GM23338 (cell line): ENCODE measurements at regions not wholly inside any gene's neighbourhood (a gene's known extent, or its start where the extent isn't known, plus 50 kb on each side); places are given as distances from the start of the nearest gene placed in this dataset.

Source experiments
- ATAC-seq: fragments of 200-7000 bp; cut with Tn5 transposase; 3 replicates; pipeline ENCODE4 v1.9.1; 2020
- DNase-seq: peaks from one replicate; pipeline ENCODE4 v3.0.0-alpha.2; 2015; ENCODE audit warnings: low spot score
- H2AFZ ChIP-seq: fragments of 200-600 bp; sonication (generic); 2 replicates; pipeline ENCODE4 v1.8.0; 2016; ENCODE audit warnings: antibody characterized with exemption, mild to moderate bottlenecking, moderate library complexity
- H3F3A ChIP-seq: fragments of 200-600 bp; sonication (generic); replicated peaks from 2 replicates; pipeline ENCODE4 v1.8.0; 2017; ENCODE audit warnings: antibody characterized with exemption, mixed run types, low read depth
- H3K27ac ChIP-seq: fragments of 200-600 bp; sonication (generic); 2 replicates; pipeline ENCODE4 v1.6.1; 2016; ENCODE audit warnings: low read depth
- H3K27me3 ChIP-seq: fragments of 200-600 bp; sonication (generic); 2 replicates; pipeline ENCODE4 v1.8.0; 2016; ENCODE audit warnings: mild to moderate bottlenecking, mixed run types, moderate library complexity; ENCODE audit not compliant: insufficient read depth
- H3K36me3 ChIP-seq: fragments of 200-600 bp; sonication (generic); 2 replicates; pipeline ENCODE4 v1.8.0; 2016; ENCODE audit warnings: mild to moderate bottlenecking; ENCODE audit not compliant: insufficient read depth
- H3K4me1 ChIP-seq: fragments of 200-600 bp; sonication (generic); 2 replicates; pipeline ENCODE4 v1.8.0; 2016; ENCODE audit warnings: mild to moderate bottlenecking, moderate library complexity; ENCODE audit not compliant: insufficient read depth
- H3K4me2 ChIP-seq: fragments of 200-600 bp; sonication (generic); 2 replicates; pipeline ENCODE4 v1.7.1; 2017; ENCODE audit warnings: mixed run types
- H3K4me3 ChIP-seq: fragments of 200-600 bp; sonication (generic); 2 replicates; pipeline ENCODE4 v1.6.1; 2016; ENCODE audit warnings: mixed run types
- H3K79me2 ChIP-seq: fragments of 200-600 bp; sonication (generic); replicated peaks from 2 replicates; pipeline ENCODE4 v1.8.0; 2017; ENCODE audit warnings: mild to moderate bottlenecking; ENCODE audit not compliant: insufficient read depth
- H3K9me2 ChIP-seq: fragments of 200-600 bp; sonication (generic); 2 replicates; pipeline ENCODE4 v1.8.0; 2017; ENCODE audit not compliant: insufficient read depth
- H4K20me1 ChIP-seq: fragments of 200-600 bp; sonication (generic); replicated peaks from 2 replicates; pipeline ENCODE4 v1.8.0; 2017; ENCODE audit warnings: mild to moderate bottlenecking; ENCODE audit not compliant: insufficient read depth
- H3K27ac Mint-ChIP-seq: 2 replicates; pipeline ENCODE4 v1.8.0; 2020; ENCODE audit warnings: inconsistent platforms, mild to moderate bottlenecking, moderate library complexity, mixed read lengths
- H3K27me3 Mint-ChIP-seq: 3 replicates; pipeline ENCODE4 v1.8.0; 2022; ENCODE audit warnings: low read depth, mild to moderate bottlenecking, moderate library complexity, mixed read lengths, inconsistent platforms; ENCODE audit not compliant: insufficient read depth, poor library complexity
- H3K36me3 Mint-ChIP-seq: 3 replicates; pipeline ENCODE4 v1.8.0; 2021; ENCODE audit warnings: low read depth, mild to moderate bottlenecking, inconsistent platforms, moderate library complexity, mixed read lengths
- H3K4me1 Mint-ChIP-seq: 3 replicates; pipeline ENCODE4 v1.8.0; 2020; ENCODE audit warnings: mild to moderate bottlenecking, inconsistent platforms, mixed read lengths
- H3K4me3 Mint-ChIP-seq: 3 replicates; pipeline ENCODE4 v1.8.0; 2021; ENCODE audit warnings: moderate library complexity, mild to moderate bottlenecking, inconsistent platforms, mixed read lengths
- H3K9me3 Mint-ChIP-seq: 3 replicates; pipeline ENCODE4 v1.8.0; 2020; ENCODE audit warnings: moderate library complexity, mild to moderate bottlenecking, inconsistent platforms, mixed read lengths
- CREB1 ChIP-seq: fragments of 250-450 bp; sonication (Bioruptor Pico); IDR thresholded peaks from 2 replicates; pipeline ENCODE4 v1.5.0; 2020; ENCODE audit warnings: low read depth, mild to moderate bottlenecking, moderate library complexity
- ETS1 ChIP-seq: IDR thresholded peaks from 2 replicates; pipeline ENCODE4 v1.6.1; 2016; ENCODE audit warnings: antibody characterized with exemption
- EZH2 ChIP-seq: fragments of 200-600 bp; sonication (generic); IDR thresholded peaks from one replicate; pipeline ENCODE4 v1.8.0; 2017; ENCODE audit warnings: antibody characterized with exemption, mild to moderate bottlenecking, low read depth; ENCODE audit not compliant: unreplicated experiment
- EZH2phosphoT487 ChIP-seq: fragments of 200-600 bp; sonication (generic); IDR thresholded peaks from one replicate; pipeline ENCODE4 v1.8.1; 2018; ENCODE audit warnings: antibody characterized with exemption; ENCODE audit not compliant: unreplicated experiment
- JUNB ChIP-seq: IDR thresholded peaks from one replicate; pipeline ENCODE4 v1.6.1; 2016; ENCODE audit warnings: antibody characterized with exemption; ENCODE audit not compliant: unreplicated experiment
- NANOG ChIP-seq: IDR thresholded peaks from 2 replicates; pipeline ENCODE4 v1.6.1; 2016; ENCODE audit warnings: antibody characterized with exemption, borderline replicate concordance
- POLR2AphosphoS5 ChIP-seq: IDR thresholded peaks from 2 replicates; pipeline ENCODE4 v1.6.1; 2016; ENCODE audit warnings: antibody characterized with exemption, low read depth
- STAT1 ChIP-seq: IDR thresholded peaks from one replicate; pipeline ENCODE4 v1.6.1; 2016; ENCODE audit warnings: antibody characterized with exemption; ENCODE audit not compliant: unreplicated experiment
- ZNF114 ChIP-seq: fragments of 250-450 bp; sonication (Bioruptor Pico); IDR thresholded peaks from 2 replicates; pipeline ENCODE4 v1.5.0; 2020; ENCODE audit warnings: mild to moderate bottlenecking, moderate library complexity
- ZNF331 ChIP-seq: fragments of 250-450 bp; sonication (Bioruptor Pico); IDR thresholded peaks from 2 replicates; pipeline ENCODE4 v1.5.0; 2020; ENCODE audit warnings: low read depth, mild to moderate bottlenecking, moderate library complexity
- TF ChIP-seq, protein P1 (sequence below): fragments of 250-450 bp; sonication (Bioruptor Pico); IDR thresholded peaks from 2 replicates; pipeline ENCODE4 v1.5.0; 2020; ENCODE audit warnings: mild to moderate bottlenecking, moderate library complexity
- TF ChIP-seq, protein P2 (sequence below): IDR thresholded peaks from one replicate; pipeline ENCODE4 v1.6.1; 2018; ENCODE audit warnings: antibody characterized with exemption; ENCODE audit not compliant: unreplicated experiment

DNA sequence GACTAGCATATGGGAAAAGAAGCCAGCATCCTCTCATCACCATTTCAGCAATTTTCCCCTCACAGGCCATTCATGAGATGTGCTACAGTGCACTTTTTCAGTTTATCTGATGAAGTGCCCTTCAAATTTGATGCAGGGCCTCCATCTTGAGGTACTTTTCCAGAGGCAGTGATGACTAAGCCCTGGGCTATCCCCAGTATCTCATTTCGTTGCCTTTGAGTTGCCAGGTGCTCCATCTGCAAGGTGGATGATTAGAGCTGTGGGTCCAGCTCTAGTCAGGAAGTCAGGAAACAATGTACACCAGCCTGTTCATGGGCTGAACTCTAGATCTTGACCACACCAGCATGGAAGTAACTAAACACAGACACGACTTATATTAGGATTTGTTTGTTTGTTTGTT, 425.2 kb downstream of the METTL4 start:
- Histone ChIP-seq H3K27me3 (no peaks in the 10 kb centered on the region), H3K4me1 (no peaks in the 10 kb centered on the region), H3K27ac (no peak overlapping the region), H3K4me3 (no peak overlapping the region), H3K9me2 (peaks cover 5% of the 10 kb centered on the region; the same call in 1 of the 2 replicates), H3K4me2 (no peak overlapping the region), H3F3A (no peaks in the 10 kb centered on the region), H4K20me1 (no peaks in the 10 kb centered on the region), H3K36me3 (no peaks in the 10 kb centered on the region), H3K79me2 (no peaks in the 10 kb centered on the region), H2AFZ (no peak overlapping the region)
- no peak for ATAC-seq
- no peak for DNase-seq
- H3K4me1 Mint-ChIP-seq, result peaks cover 2% of the 10 kb centered on the region; the same call in 1 of the 3 replicates
- no peak for TF ChIP-seq ETS1
- TF ChIP-seq NANOG, result no peak
- TF ChIP-seq EZH2, result no peak
- TF ChIP-seq POLR2AphosphoS5, result no peak
- H3K27ac Mint-ChIP-seq, result no peak overlapping the region
- peaks cover 2% of the 10 kb centered on the region for H3K27me3 Mint-ChIP-seq
- H3K9me3 Mint-ChIP-seq, result no peaks in the 10 kb centered on the region
- no peaks in the 10 kb centered on the region for H3K36me3 Mint-ChIP-seq
- no peak overlapping the region for H3K4me3 Mint-ChIP-seq

DNA sequence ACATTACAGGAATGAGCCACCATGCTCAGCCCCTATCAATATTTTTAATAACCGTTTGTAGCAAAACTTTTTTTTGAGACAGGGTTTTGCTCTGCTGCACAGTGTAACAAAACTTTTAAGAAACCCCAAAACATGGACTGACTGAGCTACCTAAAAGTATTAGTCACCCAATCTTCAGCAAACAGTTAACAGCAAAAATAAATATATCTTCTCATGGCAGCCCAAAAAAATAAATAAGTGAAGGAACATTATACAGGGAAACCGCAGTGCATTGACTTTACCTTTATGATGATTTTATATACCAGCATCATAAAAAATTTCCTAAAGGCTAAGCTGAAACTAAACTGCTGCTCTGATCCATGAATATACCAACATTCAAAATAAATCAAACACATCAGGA, 424.6 kb downstream of the METTL4 start:
- ATAC-seq, result no peak
- H3K36me3 ChIP-seq, result no peaks in the 10 kb centered on the region
- peaks cover 5% of the 10 kb centered on the region; the same call in 1 of the 2 replicates for H3K9me2 ChIP-seq
- Mint-ChIP-seq H3K4me3 (no peak overlapping the region), H3K9me3 (no peaks in the 10 kb centered on the region), H3K27ac (no peak overlapping the region), H3K4me1 (peaks cover 2% of the 10 kb centered on the region; the same call in 1 of the 3 replicates), H3K27me3 (peaks cover 2% of the 10 kb centered on the region), H3K36me3 (no peaks in the 10 kb centered on the region)
- H3K4me1 ChIP-seq, result no peaks in the 10 kb centered on the region
- no peaks in the 10 kb centered on the region for H3K27me3 ChIP-seq
- no peaks in the 10 kb centered on the region for H3K79me2 ChIP-seq
- no peak overlapping the region for H3K4me3 ChIP-seq
- H3K4me2 ChIP-seq, result no peak overlapping the region
- no peak overlapping the region for H3K27ac ChIP-seq
- no peaks in the 10 kb centered on the region for H4K20me1 ChIP-seq
- DNase-seq, result no peak
- H2AFZ ChIP-seq, result no peak overlapping the region
- no peaks in the 10 kb centered on the region for H3F3A ChIP-seq
- TF ChIP-seq EZH2phosphoT487 (no peak), NANOG (no peak), ZNF114 (CRISPR knock-in tag) (no peak), ZNF331 (CRISPR knock-in tag) (no peak), POLR2AphosphoS5 (no peak), STAT1 (no peak), JUNB (no peak), EZH2 (no peak), CREB1 (CRISPR knock-in tag) (no peak)
- TF ChIP-seq, protein P1, sequence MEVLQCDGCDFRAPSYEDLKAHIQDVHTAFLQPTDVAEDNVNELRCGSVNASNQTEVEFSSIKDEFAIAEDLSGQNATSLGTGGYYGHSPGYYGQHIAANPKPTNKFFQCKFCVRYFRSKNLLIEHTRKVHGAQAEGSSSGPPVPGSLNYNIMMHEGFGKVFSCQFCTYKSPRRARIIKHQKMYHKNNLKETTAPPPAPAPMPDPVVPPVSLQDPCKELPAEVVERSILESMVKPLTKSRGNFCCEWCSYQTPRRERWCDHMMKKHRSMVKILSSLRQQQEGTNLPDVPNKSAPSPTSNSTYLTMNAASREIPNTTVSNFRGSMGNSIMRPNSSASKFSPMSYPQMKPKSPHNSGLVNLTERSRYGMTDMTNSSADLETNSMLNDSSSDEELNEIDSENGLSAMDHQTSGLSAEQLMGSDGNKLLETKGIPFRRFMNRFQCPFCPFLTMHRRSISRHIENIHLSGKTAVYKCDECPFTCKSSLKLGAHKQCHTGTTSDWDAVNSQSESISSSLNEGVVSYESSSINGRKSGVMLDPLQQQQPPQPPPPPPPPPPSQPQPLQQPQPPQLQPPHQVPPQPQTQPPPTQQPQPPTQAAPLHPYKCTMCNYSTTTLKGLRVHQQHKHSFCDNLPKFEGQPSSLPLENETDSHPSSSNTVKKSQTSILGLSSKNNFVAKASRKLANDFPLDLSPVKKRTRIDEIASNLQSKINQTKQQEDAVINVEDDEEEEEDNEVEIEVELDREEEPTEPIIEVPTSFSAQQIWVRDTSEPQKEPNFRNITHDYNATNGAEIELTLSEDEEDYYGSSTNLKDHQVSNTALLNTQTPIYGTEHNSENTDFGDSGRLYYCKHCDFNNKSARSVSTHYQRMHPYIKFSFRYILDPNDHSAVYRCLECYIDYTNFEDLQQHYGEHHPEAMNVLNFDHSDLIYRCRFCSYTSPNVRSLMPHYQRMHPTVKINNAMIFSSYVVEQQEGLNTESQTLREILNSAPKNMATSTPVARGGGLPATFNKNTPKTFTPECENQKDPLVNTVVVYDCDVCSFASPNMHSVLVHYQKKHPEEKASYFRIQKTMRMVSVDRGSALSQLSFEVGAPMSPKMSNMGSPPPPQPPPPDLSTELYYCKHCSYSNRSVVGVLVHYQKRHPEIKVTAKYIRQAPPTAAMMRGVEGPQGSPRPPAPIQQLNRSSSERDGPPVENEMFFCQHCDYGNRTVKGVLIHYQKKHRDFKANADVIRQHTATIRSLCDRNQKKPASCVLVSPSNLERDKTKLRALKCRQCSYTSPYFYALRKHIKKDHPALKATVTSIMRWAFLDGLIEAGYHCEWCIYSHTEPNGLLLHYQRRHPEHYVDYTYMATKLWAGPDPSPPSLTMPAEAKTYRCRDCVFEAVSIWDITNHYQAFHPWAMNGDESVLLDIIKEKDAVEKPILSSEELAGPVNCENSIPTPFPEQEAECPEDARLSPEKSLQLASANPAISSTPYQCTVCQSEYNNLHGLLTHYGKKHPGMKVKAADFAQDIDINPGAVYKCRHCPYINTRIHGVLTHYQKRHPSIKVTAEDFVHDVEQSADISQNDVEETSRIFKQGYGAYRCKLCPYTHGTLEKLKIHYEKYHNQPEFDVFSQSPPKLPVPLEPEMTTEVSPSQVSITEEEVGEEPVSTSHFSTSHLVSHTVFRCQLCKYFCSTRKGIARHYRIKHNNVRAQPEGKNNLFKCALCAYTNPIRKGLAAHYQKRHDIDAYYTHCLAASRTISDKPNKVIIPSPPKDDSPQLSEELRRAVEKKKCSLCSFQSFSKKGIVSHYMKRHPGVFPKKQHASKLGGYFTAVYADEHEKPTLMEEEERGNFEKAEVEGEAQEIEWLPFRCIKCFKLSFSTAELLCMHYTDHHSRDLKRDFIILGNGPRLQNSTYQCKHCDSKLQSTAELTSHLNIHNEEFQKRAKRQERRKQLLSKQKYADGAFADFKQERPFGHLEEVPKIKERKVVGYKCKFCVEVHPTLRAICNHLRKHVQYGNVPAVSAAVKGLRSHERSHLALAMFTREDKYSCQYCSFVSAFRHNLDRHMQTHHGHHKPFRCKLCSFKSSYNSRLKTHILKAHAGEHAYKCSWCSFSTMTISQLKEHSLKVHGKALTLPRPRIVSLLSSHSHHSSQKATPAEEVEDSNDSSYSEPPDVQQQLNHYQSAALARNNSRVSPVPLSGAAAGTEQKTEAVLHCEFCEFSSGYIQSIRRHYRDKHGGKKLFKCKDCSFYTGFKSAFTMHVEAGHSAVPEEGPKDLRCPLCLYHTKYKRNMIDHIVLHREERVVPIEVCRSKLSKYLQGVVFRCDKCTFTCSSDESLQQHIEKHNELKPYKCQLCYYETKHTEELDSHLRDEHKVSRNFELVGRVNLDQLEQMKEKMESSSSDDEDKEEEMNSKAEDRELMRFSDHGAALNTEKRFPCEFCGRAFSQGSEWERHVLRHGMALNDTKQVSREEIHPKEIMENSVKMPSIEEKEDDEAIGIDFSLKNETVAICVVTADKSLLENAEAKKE (CRISPR knock-in tag), result no peak
- TF ChIP-seq, protein P2, sequence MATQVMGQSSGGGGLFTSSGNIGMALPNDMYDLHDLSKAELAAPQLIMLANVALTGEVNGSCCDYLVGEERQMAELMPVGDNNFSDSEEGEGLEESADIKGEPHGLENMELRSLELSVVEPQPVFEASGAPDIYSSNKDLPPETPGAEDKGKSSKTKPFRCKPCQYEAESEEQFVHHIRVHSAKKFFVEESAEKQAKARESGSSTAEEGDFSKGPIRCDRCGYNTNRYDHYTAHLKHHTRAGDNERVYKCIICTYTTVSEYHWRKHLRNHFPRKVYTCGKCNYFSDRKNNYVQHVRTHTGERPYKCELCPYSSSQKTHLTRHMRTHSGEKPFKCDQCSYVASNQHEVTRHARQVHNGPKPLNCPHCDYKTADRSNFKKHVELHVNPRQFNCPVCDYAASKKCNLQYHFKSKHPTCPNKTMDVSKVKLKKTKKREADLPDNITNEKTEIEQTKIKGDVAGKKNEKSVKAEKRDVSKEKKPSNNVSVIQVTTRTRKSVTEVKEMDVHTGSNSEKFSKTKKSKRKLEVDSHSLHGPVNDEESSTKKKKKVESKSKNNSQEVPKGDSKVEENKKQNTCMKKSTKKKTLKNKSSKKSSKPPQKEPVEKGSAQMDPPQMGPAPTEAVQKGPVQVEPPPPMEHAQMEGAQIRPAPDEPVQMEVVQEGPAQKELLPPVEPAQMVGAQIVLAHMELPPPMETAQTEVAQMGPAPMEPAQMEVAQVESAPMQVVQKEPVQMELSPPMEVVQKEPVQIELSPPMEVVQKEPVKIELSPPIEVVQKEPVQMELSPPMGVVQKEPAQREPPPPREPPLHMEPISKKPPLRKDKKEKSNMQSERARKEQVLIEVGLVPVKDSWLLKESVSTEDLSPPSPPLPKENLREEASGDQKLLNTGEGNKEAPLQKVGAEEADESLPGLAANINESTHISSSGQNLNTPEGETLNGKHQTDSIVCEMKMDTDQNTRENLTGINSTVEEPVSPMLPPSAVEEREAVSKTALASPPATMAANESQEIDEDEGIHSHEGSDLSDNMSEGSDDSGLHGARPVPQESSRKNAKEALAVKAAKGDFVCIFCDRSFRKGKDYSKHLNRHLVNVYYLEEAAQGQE, result no peak
